H1 (cell line): ENCODE measurements at regions not wholly inside any gene's neighbourhood (a gene's known extent, or its start where the extent isn't known, plus 50 kb on each side); places are given as distances from the start of the nearest gene placed in this dataset.

Source experiments
- CTCF ChIA-PET: fragments of 300-600 bp; sonication (Branson Sonifier 250); formaldehyde crosslinking; loops from one replicate; lab custom pipeline; 2021; ENCODE audit not compliant: partially characterized antibody; lab: Charles Lee
- POLR2A ChIA-PET: fragments of 300-600 bp; sonication (Branson Sonifier 250); formaldehyde crosslinking; loops from one replicate; lab custom pipeline; 2021; ENCODE audit warnings: inconsistent platforms; ENCODE audit not compliant: partially characterized antibody; lab: Charles Lee
- DNase-seq, 2 experiments: peaks; one replicate each; pipeline versions ENCODE4 v3.0.0 to v3.0.0-alpha.2; 2010 to 2022; ENCODE audit warnings: low spot score in 2 of 2, low read depth in 1 of 2, mixed read lengths in 1 of 2
- FAIRE-seq: peaks from 2 replicates; lab custom pipeline; 2011; peaks lifted over from hg19 to GRCh38; lab: Jason Lieb, UNC
- H2AFZ ChIP-seq: 2 replicates; pipeline ENCODE4 v1.8.1; 2012; ENCODE audit warnings: low read length, inconsistent platforms
- H2AK5ac ChIP-seq: 2 replicates; pipeline ENCODE4 v1.6.1; 2013; ENCODE audit warnings: low read depth, low read length
- H2BK120ac ChIP-seq: replicated peaks from 2 replicates; pipeline ENCODE3; 2013; ENCODE audit warnings: low read depth, low read length, inconsistent platforms
- H2BK12ac ChIP-seq: 2 replicates; pipeline ENCODE4 v1.6.1; 2013; ENCODE audit warnings: low read depth, low read length
- H2BK15ac ChIP-seq: 2 replicates; pipeline ENCODE4 v1.6.1; 2013; ENCODE audit warnings: low read length
- H2BK20ac ChIP-seq: 2 replicates; pipeline ENCODE4 v1.6.1; 2013; ENCODE audit warnings: low read length
- H2BK5ac ChIP-seq: 2 replicates; pipeline ENCODE4 v1.6.1; 2013; ENCODE audit warnings: low read depth, low read length
- H3K14ac ChIP-seq: 2 replicates; pipeline ENCODE4 v1.6.1; 2013; ENCODE audit warnings: inconsistent platforms; ENCODE audit not compliant: insufficient read length
- H3K18ac ChIP-seq: 2 replicates; pipeline ENCODE4 v1.6.1; 2013; ENCODE audit warnings: low read length; ENCODE audit errors: extremely low read depth
- H3K23ac ChIP-seq: 2 replicates; pipeline ENCODE4 v1.6.1; 2013; ENCODE audit warnings: inconsistent platforms; ENCODE audit not compliant: insufficient read length
- H3K23me2 ChIP-seq: 2 replicates; pipeline ENCODE4 v1.6.1; 2013; ENCODE audit warnings: low read depth, low read length
- H3K27ac ChIP-seq: 2 replicates; pipeline ENCODE4 v1.6.1; 2011; ENCODE audit warnings: low read depth, low read length, inconsistent platforms
- H3K27me3 ChIP-seq, 4 experiments: replicated peaks in 1 of 4; 1 replicate in 1 of 4; 2 replicates in 3 of 4; pipeline versions ENCODE4 v1.6.1 to v1.8.1; 2011 to 2013; ENCODE audit warnings: low read length in 3 of 4, mild to moderate bottlenecking in 3 of 4, inconsistent platforms in 2 of 4, mixed read lengths in 2 of 4, moderate library complexity in 1 of 4; ENCODE audit not compliant: control insufficient read depth in 3 of 4, insufficient read depth in 3 of 4; ENCODE audit errors: extremely low read depth in 1 of 4
- H3K36me3 ChIP-seq, 4 experiments: 2 replicates each; pipeline versions ENCODE4 v1.6.1 to v1.8.1; 2011 to 2013; ENCODE audit warnings: mild to moderate bottlenecking in 4 of 4, low read length in 3 of 4, moderate library complexity in 2 of 4, control low read depth in 1 of 4, inconsistent platforms in 1 of 4; ENCODE audit not compliant: insufficient read depth in 4 of 4, control insufficient read depth in 2 of 4
- H3K4ac ChIP-seq: replicated peaks from 2 replicates; pipeline ENCODE3; 2013; ENCODE audit warnings: low read length, low read depth, mixed read lengths, inconsistent platforms; ENCODE audit not compliant: insufficient read length
- H3K4me1 ChIP-seq, 4 experiments: replicated peaks in 1 of 4; 1 replicate in 1 of 4; 2 replicates in 3 of 4; pipeline versions ENCODE4 v1.6.1 to v1.8.1; 2011 to 2013; ENCODE audit warnings: low read length in 3 of 4, inconsistent platforms in 2 of 4, mixed read lengths in 1 of 4; ENCODE audit not compliant: insufficient read depth in 4 of 4, control insufficient read depth in 3 of 4
- H3K4me2 ChIP-seq, 2 experiments: 2 replicates each; pipeline versions ENCODE4 v1.6.1 to v1.8.1; 2011 to 2013; ENCODE audit warnings: low read depth in 2 of 2, low read length in 2 of 2, control low read depth in 1 of 2, inconsistent platforms in 1 of 2, mild to moderate bottlenecking in 1 of 2; ENCODE audit not compliant: insufficient read depth in 1 of 2
- H3K4me3 ChIP-seq, 4 experiments: fragments of 200-600, 300-600 bp in 1 of 4; sonication (generic), shearing (Covaris generic), sonication (Bioruptor Twin) in 1 of 4; 2 replicates each; pipeline versions ENCODE4 v1.5.1 to v1.8.1; 2011 to 2016; ENCODE audit warnings: low read length in 4 of 4, low read depth in 3 of 4, control low read depth in 2 of 4, inconsistent platforms in 2 of 4, mild to moderate bottlenecking in 2 of 4, mixed read lengths in 1 of 4, moderate library complexity in 1 of 4; ENCODE audit not compliant: insufficient read depth in 2 of 4; ENCODE audit errors: extremely low read depth in 1 of 4
- H3K56ac ChIP-seq: replicated peaks from 2 replicates; pipeline ENCODE3; 2013; ENCODE audit warnings: low read depth, mild to moderate bottlenecking, mixed read lengths, low read length, inconsistent platforms; ENCODE audit not compliant: insufficient read length
- H3K79me1 ChIP-seq: 2 replicates; pipeline ENCODE4 v1.6.1; 2013; ENCODE audit warnings: low read depth, low read length, control low read depth
- H3K79me2 ChIP-seq, 2 experiments: 2 replicates each; pipeline versions ENCODE4 v1.6.1 to v1.8.1; 2012 to 2013; ENCODE audit warnings: low read length in 2 of 2, mild to moderate bottlenecking in 2 of 2, inconsistent platforms in 1 of 2; ENCODE audit not compliant: insufficient read depth in 2 of 2, control insufficient read depth in 1 of 2
- H3K9ac ChIP-seq, 4 experiments: replicated peaks in 1 of 4; 1 replicate in 1 of 4; 2 replicates in 3 of 4; pipeline versions ENCODE4 v1.6.1 to v1.8.1; 2011 to 2013; ENCODE audit warnings: low read depth in 3 of 4, low read length in 3 of 4, control low read depth in 2 of 4, mild to moderate bottlenecking in 2 of 4, moderate library complexity in 2 of 4, inconsistent platforms in 1 of 4; ENCODE audit errors: extremely low read depth in 1 of 4
- H3K9me3 ChIP-seq, 2 experiments: 2 replicates each; pipeline versions ENCODE4 v1.6.1 to v1.8.1; 2012 to 2013; ENCODE audit warnings: mild to moderate bottlenecking in 2 of 2, moderate library complexity in 2 of 2, control low read depth in 1 of 2, inconsistent platforms in 1 of 2, low read depth in 1 of 2, low read length in 1 of 2, mixed read lengths in 1 of 2; ENCODE audit not compliant: insufficient read depth in 2 of 2
- H4K20me1 ChIP-seq, 2 experiments: replicated peaks in 1 of 2; 2 replicates each; pipeline versions ENCODE3 to v1.8.1; 2011 to 2013; ENCODE audit warnings: inconsistent platforms in 2 of 2, low read length in 2 of 2, mild to moderate bottlenecking in 1 of 2; ENCODE audit not compliant: insufficient read depth in 2 of 2, control insufficient read depth in 1 of 2
- H4K5ac ChIP-seq: 2 replicates; pipeline ENCODE4 v1.6.1; 2013; ENCODE audit warnings: low read length, low read depth, mixed read lengths, inconsistent platforms; ENCODE audit not compliant: insufficient read length
- H4K8ac ChIP-seq: 2 replicates; pipeline ENCODE4 v1.8.0; 2013; ENCODE audit warnings: mild to moderate bottlenecking, moderate library complexity, low read length, inconsistent platforms; ENCODE audit not compliant: insufficient read depth; ENCODE audit errors: extremely low read depth
- H4K91ac ChIP-seq: replicated peaks from 2 replicates; pipeline ENCODE3; 2013; ENCODE audit warnings: low read length, mixed read lengths, inconsistent platforms; ENCODE audit not compliant: insufficient read length
- BCL11A ChIP-seq, 2 experiments: IDR thresholded peaks; one replicate each; pipeline ENCODE4 v1.6.1; 2011; ENCODE audit warnings: low read depth in 2 of 2, low read length in 2 of 2, mild to moderate bottlenecking in 2 of 2
- BRCA1 ChIP-seq: IDR thresholded peaks from 2 replicates; pipeline ENCODE4 v1.6.1; 2012; ENCODE audit warnings: low read depth, low read length, improper control_type of control experiment
- E2F6 ChIP-seq: IDR thresholded peaks from 2 replicates; pipeline ENCODE4 v1.6.1; 2012; ENCODE audit warnings: inconsistent platforms
- HDAC2 ChIP-seq, 2 experiments: fragments of 300-600 bp in 1 of 2; sonication (generic) in 1 of 2; IDR thresholded peaks; 2 replicates each; pipeline ENCODE4 v1.6.1; 2011 to 2012; ENCODE audit warnings: low read depth in 2 of 2, low read length in 2 of 2, mild to moderate bottlenecking in 2 of 2, moderate library complexity in 2 of 2, borderline replicate concordance in 1 of 2, inconsistent platforms in 1 of 2
- RAD21 ChIP-seq, 2 experiments: IDR thresholded peaks in 1 of 2; conservative IDR thresholded peaks in 1 of 2; 2 replicates each; pipeline ENCODE4 v1.6.1; 2011; ENCODE audit warnings: low read depth in 2 of 2, low read length in 2 of 2, improper control_type of control experiment in 1 of 2, inconsistent platforms in 1 of 2, mild to moderate bottlenecking in 1 of 2, moderate library complexity in 1 of 2
- RNF2 ChIP-seq: fragments of 200-900, 300-1000 bp; sonication (generic); IDR thresholded peaks from 2 replicates; pipeline ENCODE4 v1.7.1; 2016; ENCODE audit warnings: borderline replicate concordance, low read depth, mild to moderate bottlenecking, antibody characterized with exemption, low read length; ENCODE audit not compliant: poor library complexity, severe bottlenecking; ENCODE audit errors: missing control alignments
- RXRA ChIP-seq: IDR thresholded peaks from 2 replicates; pipeline ENCODE4 v1.6.1; 2011; ENCODE audit warnings: low read depth, mild to moderate bottlenecking, low read length, moderate library complexity; ENCODE audit not compliant: insufficient read depth
- SAP30 ChIP-seq: fragments of 300-600 bp; sonication (generic); IDR thresholded peaks from 2 replicates; pipeline ENCODE4 v1.7.1; 2012; ENCODE audit warnings: low read length, moderate library complexity, mild to moderate bottlenecking, inconsistent platforms; ENCODE audit not compliant: insufficient read depth, insufficient replicate concordance
- WGBS, 2 experiments: shearing (Covaris generic) in 1 of 2; methylation state at CpG; one replicate each; pipeline versions ENCODE4 v1.1.6 to v1.1.7; 2013 to 2015; ENCODE audit warnings: low lambda C conversion rate in 2 of 2, mixed read lengths in 2 of 2, inconsistent platforms in 1 of 2, low coverage in 1 of 2, missing lambda C conversion rate in 1 of 2; ENCODE audit not compliant: insufficient replicate concordance in 2 of 2, insufficient coverage in 1 of 2, insufficient read length in 1 of 2; ENCODE audit errors: extremely low coverage in 1 of 2, missing lambda C conversion rate in 1 of 2; 5-methylcytosine and 5-hydroxymethylcytosine counted together

GRCh38 chr2:52539026-52539970 lies 1228.3 kb upstream of the CHAC2 start:
- no peak for FAIRE-seq
- 92% methylated on average over 6 of the region's 6 CpGs; no CpG with 5 or more reads in 1 of the 2 experiments for WGBS, 2 experiments

More at GRCh38 chr2:52539026-52539970, 1228.3 kb upstream of the CHAC2 start:
- H3K18ac ChIP-seq: no peak overlapping the region
- H2BK5ac ChIP-seq: no peak overlapping the region
- no peaks in the 10 kb centered on the region for H3K27me3 ChIP-seq
- no peaks in the 10 kb centered on the region for H3K79me2 ChIP-seq
- H3K14ac ChIP-seq: no peak overlapping the region
- H2AFZ ChIP-seq: no peak overlapping the region
- no peak overlapping the region for H4K5ac ChIP-seq
- H2BK120ac ChIP-seq: no peak overlapping the region
- H3K79me1 ChIP-seq: no peaks in the 10 kb centered on the region
- no peaks in the 10 kb centered on the region for H3K23me2 ChIP-seq
- H3K4me1 ChIP-seq: no peaks in the 10 kb centered on the region
- H4K8ac ChIP-seq: no peak overlapping the region
- H3K4me2 ChIP-seq: no peak overlapping the region
- no peak overlapping the region for H3K27ac ChIP-seq
- H3K4me3 ChIP-seq: no peak overlapping the region
- no peak overlapping the region for H2AK5ac ChIP-seq
- CTCF ChIA-PET: no interaction called here
- no peak for DNase-seq
- POLR2A ChIA-PET: no interaction called here
- no peak overlapping the region for H3K9ac ChIP-seq
- no peaks in the 10 kb centered on the region for H3K36me3 ChIP-seq
- no peak overlapping the region for H2BK12ac ChIP-seq
- H3K56ac ChIP-seq: no peak overlapping the region
- H4K20me1 ChIP-seq: no peaks in the 10 kb centered on the region
- H3K23ac ChIP-seq: no peak overlapping the region
- no peak overlapping the region for H3K4ac ChIP-seq
- H4K91ac ChIP-seq: no peak overlapping the region
- no peak overlapping the region for H2BK20ac ChIP-seq
- no peak overlapping the region for H2BK15ac ChIP-seq
- no peaks in the 10 kb centered on the region for H3K9me3 ChIP-seq
- no peak for TF ChIP-seq BRCA1
- no peak for TF ChIP-seq HDAC2 (IDR thresholded peaks at IDR 0.05; ENCODE audit: borderline replicate concordance in 1 of 2, low read depth in 2 of 2, low read length in 2 of 2)
- no peak for TF ChIP-seq SAP30
- TF ChIP-seq RXRA: no peak
- no peak for TF ChIP-seq BCL11A (IDR thresholded peaks at IDR 0.05; ENCODE audit: low read depth in 2 of 2, low read length in 2 of 2)
- no peak for TF ChIP-seq E2F6
- no peak for TF ChIP-seq RNF2
- no peak for TF ChIP-seq RAD21 (IDR thresholded peaks at IDR 0.05 in 1 of 2, conservative IDR thresholded peaks at IDR 0.05 in 1 of 2; ENCODE audit: low read depth in 2 of 2, low read length in 2 of 2)
